Fibroblast of the aortic adventitia (primary cell): ENCODE measurements at regions not wholly inside any gene's neighbourhood (a gene's known extent, or its start where the extent isn't known, plus 50 kb on each side); places are given as distances from the start of the nearest gene placed in this dataset.

Experiments used
- DNase-seq: peaks from one replicate; pipeline ENCODE4 v3.0.0-alpha.2; 2010; ENCODE audit warnings: low read depth
- H3K4me3 ChIP-seq: 2 replicates; pipeline ENCODE4 v1.5.1; 2011; ENCODE audit warnings: low read depth, mild to moderate bottlenecking, control low read depth, low read length, moderate library complexity
- TF ChIP-seq, protein P1 (sequence below): IDR thresholded peaks from 2 replicates; pipeline ENCODE4 v1.5.1; 2011; ENCODE audit warnings: mild to moderate bottlenecking, low read length, control low read depth, inconsistent platforms; ENCODE audit not compliant: insufficient read depth

DNA sequence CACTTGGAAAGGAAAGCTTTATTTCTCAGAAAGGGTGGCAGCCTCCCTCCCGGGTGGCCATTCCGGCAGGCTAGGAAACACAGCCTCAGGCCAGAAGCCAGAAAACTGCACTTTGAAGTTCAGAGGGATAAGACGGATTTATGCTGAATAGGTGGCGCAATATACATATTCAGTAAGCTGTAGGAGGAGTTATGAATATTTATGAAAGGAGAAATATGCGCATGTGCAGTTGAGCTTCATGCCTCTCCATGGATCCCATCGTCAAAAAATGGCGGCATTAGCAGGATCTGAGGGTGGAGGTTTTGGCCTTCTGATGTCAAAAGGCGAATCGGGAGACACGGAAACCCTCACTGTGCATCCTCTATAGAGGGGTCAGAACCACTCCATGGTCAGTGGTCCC is 82.3 kb downstream of the KATNIP start:
- no peak overlapping the region for H3K4me3 ChIP-seq
- DNase-seq: no peak
- TF ChIP-seq, protein P1, sequence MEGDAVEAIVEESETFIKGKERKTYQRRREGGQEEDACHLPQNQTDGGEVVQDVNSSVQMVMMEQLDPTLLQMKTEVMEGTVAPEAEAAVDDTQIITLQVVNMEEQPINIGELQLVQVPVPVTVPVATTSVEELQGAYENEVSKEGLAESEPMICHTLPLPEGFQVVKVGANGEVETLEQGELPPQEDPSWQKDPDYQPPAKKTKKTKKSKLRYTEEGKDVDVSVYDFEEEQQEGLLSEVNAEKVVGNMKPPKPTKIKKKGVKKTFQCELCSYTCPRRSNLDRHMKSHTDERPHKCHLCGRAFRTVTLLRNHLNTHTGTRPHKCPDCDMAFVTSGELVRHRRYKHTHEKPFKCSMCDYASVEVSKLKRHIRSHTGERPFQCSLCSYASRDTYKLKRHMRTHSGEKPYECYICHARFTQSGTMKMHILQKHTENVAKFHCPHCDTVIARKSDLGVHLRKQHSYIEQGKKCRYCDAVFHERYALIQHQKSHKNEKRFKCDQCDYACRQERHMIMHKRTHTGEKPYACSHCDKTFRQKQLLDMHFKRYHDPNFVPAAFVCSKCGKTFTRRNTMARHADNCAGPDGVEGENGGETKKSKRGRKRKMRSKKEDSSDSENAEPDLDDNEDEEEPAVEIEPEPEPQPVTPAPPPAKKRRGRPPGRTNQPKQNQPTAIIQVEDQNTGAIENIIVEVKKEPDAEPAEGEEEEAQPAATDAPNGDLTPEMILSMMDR: no peak

DNA sequence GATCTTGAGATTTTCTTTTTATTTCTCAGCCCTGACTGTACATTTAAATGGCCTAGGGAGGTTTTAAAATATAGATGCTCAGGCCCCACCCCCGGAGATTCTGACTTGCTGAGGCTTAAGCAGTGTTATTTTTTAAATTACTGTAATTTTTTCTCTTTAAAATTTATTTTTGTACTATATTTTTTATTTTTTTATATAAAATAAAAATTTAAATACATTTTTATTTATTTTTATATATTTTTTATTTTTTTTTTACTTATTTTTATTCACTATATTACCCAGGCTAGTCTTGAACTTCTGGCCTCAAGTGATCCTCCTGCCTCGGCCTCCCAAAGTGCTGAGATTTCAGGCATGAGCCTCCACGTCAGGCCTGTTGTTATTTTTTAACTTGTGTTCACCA is 83.3 kb downstream of the KATNIP start:
- no peak overlapping the region for H3K4me3 ChIP-seq
- DNase-seq: no peak
- TF ChIP-seq, protein P1: no peak

DNA sequence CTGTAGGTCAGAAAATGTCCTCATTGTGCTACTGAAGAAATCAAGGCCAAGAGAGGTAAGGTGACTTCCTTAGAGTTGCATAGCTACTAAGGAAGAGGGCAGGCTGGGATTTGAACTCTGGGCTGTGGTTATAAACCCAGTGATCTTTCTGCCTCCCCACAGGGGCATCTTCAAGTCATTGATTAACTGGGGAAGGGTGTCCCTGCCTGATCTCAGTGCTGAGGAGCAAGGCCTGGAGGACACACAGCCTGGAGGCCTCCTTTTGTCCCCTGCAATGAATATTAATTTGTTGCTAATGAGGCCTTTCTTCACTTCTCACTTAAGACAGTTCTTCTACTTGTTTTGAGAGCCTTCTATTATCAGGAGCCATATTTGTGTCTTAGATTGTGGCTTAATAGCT is 83.8 kb downstream of the KATNIP start:
- DNase-seq: no peak
- no peak overlapping the region for H3K4me3 ChIP-seq
- TF ChIP-seq, protein P1: no peak

DNA sequence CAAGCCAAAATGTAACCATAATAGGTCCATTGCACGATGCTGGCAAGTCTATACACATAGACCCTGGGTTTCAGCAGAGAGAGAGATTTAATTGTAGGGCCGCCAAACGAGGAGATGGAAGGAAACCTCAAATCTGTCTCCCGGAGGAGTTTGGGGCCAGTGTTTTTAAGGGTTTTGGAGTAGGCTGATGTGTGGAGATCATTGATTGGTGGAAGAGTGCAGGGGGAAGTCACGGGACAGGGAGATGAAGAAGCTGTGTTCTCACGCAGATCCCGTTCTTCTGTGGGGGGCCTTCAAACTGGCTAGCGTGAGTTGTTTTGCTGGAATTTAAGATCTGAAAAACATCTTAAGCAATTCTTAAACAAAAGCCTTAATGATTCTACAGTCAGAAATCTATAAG is 84.8 kb downstream of the KATNIP start:
- DNase-seq: no peak
- TF ChIP-seq, protein P1: no peak
- no peak overlapping the region for H3K4me3 ChIP-seq

DNA sequence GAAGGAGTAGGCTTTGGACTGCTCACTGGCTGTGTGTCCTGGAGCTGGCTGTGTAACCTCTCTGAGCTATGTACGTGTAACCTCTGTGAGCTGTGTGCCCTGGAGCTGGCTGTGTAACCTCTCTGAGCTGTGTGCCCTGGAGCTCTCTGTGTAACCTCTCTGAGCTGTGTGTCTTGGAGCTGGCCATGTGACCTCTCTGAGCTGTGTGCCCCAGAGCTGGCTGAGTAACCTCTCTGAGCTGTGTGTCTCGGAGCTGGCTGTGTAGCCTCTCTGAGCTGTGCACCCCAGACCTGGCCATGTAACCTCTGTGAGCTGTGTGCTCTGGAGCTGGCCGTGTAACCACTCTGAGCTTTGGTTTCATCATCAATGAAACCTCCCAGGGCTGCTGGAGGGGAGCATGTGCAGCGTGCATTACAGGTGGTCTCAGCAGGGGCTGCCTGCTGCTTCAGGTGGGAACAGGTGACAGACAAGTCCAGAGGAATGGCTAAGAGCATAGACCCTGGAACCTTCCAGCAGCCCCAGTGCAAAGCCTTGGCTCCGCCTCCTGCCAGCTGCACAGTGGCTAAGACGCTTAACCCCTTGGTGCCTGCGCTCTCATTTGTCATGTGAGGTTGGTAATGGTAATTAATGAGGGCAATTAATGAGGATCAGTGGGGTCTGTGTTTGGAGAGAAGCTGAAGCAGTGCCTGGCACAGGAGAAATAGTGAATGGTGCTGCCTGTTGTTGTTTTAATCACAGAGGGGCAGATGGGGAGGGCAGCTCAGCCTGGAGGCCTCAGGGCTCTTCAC is 86.7 kb downstream of the KATNIP start:
- TF ChIP-seq, protein P1: no peak
- no peak overlapping the region for H3K4me3 ChIP-seq
- DNase-seq: no peak

DNA sequence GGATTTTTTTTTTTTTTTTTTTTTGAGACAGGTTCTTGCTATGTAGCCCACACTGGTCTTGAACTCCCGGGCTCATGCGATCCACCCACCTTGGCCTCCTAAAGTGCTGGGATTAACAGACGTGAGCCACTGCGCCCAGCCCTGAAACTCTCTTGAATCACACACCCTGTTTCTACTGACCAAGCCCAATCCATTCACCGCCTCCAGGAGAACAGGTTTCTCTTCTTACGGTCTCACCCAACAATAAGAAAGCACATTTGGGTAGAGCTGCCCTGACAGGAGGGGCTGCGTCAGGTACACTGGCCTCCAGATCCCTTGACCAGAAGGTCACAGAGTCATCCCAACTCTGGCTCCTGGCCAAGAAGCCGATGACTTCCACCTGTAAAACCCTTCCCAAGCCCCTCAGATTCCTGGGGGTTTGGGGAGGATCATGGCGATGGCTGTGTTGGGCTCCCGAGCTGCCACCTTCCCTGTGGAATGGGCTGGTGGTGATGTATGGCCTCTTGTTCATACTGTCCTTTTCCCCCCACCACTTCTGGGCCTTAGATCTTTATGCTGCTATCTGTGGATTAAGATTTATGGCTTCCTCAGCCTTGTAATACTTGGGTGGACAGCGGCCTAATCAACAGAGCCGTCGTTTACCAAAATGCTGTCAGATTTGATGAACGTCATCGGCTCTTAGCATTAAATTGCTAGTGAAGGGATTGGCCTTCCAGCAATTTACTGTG is 89.1 kb downstream of the KATNIP start:
- no peak overlapping the region for H3K4me3 ChIP-seq
- TF ChIP-seq, protein P1: no peak
- DNase-seq: no peak
